ENCODE measurements at regions not wholly inside any gene's neighbourhood (a gene's known extent, or its start where the extent isn't known, plus 50 kb on each side); places are given as distances from the start of the nearest gene placed in this dataset.
"Not testable (repeated sequence)": the region's sequence is repeated elsewhere in the genome, so short reads cannot be mapped to it uniquely, and the experiment has no call there.

GRCh38 chr11:98365941-98366340 lies 654.8 kb upstream of the CNTN5 start:
- DNase-seq (ENCODE audit: low read depth): no peak

GRCh38 chr11:98390391-98390790 lies 630.4 kb upstream of the CNTN5 start:
- no peak for DNase-seq (ENCODE audit: low read depth)

DNA sequence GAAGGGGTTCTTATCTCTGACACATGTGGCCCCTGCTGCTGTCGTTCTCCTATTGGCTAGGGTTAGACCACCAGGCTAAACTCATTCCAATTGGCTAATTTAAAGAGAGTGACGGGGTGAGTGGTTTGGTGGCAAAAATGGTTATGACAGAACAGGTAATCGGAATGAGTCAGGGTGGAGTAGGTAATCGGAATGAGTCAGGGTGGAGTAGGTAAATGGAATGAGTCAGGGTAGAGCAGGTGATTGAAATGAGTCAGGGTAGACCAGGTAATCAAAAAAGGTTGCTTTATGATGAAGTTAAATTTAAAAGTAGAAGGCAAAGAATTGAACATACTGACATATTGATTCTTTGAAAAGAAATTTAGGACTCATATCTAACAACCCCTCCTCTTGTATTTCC lies 626.2 kb upstream of the CNTN5 start:
- not testable (repeated sequence) for DNase-seq (ENCODE audit: low read depth)

- DNase-seq (ENCODE audit: low read depth): peak; percentile 27
Measured at GRCh38 chr11:98398508-98398907, 622.2 kb upstream of the CNTN5 start.

DNA sequence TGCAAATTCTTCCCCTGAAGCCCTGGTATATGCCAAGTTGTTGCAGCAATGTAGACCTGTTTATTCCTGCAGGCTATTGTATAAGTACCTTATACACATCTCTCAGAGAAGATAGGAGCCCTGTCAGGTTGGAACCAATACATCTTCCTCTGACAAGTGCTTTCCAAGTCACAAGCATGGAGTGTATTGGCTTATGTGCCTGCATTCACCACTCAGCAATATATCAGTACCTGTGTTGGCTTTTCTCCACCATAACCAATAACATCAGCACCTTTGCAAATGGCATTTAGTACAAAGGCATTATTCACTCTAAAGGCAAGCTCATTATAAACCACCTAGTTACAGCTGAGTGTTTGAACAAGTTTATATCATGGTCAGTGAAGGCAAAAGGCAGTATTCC lies 611.7 kb upstream of the CNTN5 start:
- DNase-seq (ENCODE audit: low read depth): no peak

DNA sequence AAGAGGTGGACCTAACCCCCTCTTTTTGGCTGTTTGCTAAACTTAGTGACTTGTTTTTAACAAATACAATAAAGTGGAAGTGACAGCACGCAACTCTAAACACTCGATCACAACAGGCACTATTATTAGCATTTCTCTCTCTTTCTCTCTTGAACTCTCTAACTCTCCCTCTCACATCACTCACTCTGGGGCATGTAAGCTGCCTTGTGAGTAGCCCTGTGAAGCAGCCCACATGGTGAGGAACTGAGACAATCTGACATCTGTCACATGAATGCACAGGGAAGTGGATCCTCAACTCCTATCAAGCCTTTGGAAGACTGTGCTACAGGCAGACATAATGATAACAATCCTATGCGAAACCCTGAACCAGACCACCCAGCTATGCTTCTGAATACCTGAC lies 609.0 kb upstream of the CNTN5 start:
- no peak for DNase-seq (ENCODE audit: low read depth)

- no peak for DNase-seq (ENCODE audit: low read depth)
Measured at GRCh38 chr11:98417256-98417755, 603.4 kb upstream of the CNTN5 start.

- no peak for DNase-seq (ENCODE audit: low read depth)
Measured at GRCh38 chr11:98423933-98424332, 596.8 kb upstream of the CNTN5 start.

DNA sequence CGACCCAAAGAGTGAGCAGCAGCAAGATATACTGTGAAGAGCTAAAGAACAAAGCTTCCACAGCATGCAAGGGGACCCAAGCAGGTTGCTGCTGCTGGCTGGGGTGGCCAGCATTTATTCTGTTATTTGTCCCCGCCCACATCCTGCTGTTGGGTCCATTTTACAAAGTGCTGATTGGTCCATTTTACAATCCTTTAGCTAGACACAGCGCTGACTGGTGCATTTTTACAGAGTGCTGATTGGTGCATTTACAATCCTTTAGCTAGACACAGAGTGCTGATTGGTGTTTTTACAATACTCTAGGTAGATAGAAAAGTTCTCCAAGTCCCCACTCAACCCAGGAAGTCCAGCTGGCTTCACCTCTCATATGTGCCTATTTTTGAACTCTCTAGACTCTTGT lies 596.0 kb upstream of the CNTN5 start:
- DNase-seq (ENCODE audit: low read depth): not testable (repeated sequence)

DNA sequence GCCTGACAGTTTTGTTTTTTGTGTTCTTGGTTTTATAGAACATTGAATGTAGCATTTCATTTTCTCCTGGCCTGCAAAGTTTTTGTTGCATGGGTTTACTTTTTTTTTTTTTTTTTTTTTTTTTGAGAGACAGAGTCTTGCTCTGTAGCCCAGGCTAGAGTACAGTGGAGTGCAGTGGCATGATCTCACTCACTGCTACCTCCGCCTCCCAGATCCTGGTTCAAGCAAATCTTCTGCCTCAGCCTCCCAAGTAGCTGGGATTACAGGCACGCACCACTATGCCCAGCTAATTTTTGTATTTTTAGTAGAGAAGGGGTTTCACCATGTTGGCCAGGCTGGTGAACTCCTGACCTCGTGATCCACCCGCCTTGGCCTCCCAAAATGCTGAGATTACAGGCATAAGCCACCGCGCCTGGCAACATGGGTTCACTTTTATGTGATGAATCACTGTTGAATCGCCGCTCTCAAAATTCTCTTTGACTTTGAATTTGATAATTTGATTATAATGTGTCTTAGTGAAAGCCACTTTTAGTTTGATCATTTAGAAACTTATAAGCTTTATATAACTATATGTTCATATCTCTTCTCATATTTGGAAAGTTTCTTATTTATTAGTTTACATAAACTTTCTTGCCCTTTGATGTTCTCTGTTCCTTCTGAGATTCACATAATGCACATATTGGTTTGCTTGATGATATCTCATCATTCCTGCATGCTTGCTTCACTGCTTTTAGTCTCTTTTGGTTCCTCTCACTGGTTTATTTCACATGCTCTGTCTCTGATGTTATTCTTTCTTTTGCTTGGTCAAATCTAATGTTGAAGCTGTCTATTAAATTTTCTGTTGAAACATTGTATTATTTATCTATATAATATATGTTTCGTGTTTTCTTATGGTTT lies 589.0 kb upstream of the CNTN5 start:
- no peak for DNase-seq (ENCODE audit: low read depth)

GRCh38 chr11:98434296-98434695 lies 586.5 kb upstream of the CNTN5 start:
- no peak for DNase-seq (ENCODE audit: low read depth)

GRCh38 chr11:98453378-98453777 lies 567.4 kb upstream of the CNTN5 start:
- no peak for DNase-seq (ENCODE audit: low read depth)

GRCh38 chr11:98455500-98456307 lies 565.0 kb upstream of the CNTN5 start:
- DNase-seq (ENCODE audit: low read depth): no peak

DNA sequence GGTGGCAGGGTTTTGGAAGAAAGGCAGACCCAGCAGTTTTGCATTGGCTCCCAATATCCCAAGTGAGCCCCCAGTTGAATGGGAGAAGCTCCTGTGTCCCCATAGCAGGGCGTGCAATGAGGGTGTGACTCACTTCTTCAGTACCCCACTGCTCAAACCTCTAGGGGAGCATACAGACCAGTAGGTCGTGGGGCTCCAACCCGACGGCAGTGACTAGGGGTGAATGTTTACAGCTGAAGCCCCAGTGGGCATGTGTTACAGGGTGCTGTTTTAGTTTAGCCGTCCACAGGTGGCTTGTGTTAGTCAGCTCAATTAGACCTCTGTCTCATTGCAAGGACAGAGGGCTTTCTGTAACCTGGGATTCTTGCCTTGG lies 564.5 kb upstream of the CNTN5 start:
- no peak for DNase-seq (ENCODE audit: low read depth)

DNA sequence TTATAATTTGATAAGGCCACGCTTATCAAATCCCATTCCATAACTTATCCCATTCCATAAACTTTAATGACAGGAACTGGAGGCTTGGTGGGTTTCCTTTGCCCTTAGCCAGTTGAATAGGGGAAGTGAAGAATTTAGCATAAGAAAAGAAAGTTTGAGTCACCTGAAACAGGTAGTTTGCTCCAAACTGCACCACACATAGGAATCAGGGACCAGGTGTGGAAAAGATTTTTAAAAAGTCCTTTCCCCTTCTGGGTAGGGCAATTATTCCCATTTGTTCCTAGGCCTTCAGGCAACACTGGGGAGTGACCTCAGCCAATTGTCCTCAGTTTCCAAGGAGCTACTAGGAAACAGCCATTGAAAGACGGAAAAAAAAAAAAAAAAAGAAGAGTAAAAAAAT lies 525.7 kb upstream of the CNTN5 start:
- no peak for DNase-seq (ENCODE audit: low read depth)

DNA sequence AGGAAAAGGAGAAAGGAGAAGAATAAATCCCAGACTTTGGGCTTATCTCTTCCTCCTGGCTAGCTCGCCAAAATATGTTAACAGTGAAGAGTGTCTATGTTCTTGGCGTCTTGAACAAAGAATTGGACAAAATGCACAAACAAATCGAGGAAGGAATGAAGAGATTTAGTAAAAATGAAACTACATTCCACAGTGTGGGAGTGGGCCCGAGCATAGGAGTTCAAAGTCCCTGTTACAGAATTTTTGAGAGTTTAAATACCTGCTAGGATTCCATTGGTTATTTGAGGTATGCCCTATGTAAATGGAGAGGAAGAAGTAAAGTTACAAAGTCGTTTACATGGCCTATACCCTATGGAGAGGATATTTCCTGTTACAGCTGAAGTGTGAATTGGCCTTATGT lies 525.1 kb upstream of the CNTN5 start:
- DNase-seq (ENCODE audit: low read depth): no peak

- DNase-seq (ENCODE audit: low read depth): no peak
Measured at GRCh38 chr11:98507208-98507607, 513.5 kb upstream of the CNTN5 start.

DNA sequence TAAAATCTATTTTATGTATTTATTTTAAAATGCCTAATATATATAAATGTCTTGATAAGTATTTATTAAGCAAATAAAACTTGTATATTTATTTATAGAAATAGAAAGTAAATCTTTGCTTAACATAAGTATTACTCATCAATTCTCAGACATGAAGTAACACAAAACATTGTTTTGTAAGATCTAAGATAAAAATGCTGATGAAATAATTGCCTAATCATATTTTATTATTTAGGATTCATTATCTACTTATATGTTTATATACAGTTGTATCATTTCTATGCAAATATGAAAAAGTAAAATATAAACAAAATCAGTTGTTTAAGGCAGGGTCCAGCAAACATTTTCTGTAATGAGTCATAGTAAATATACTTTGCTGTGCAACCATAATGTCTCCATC lies 507.8 kb upstream of the CNTN5 start:
- peak; percentile 7 for DNase-seq (ENCODE audit: low read depth)

DNA sequence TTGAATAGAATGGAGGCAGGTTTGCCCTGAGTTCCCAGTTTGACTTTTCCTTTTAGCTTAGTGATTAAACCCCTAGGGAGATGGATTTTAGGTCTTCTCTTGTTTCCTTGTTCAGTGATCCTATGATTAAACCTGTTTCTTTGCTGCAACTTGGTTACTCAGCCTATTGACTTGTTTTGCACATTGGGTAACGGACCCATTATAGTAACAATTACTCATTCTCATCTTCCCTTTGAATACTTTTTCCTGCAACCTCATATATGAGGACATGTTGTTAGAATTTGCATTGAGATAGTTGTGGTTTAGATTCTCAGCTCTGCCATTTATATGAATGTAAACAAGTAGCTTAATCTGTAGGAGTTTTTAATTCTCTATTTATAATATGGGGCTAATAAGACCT lies 489.2 kb upstream of the CNTN5 start:
- DNase-seq (ENCODE audit: low read depth): peak; percentile 15

DNA sequence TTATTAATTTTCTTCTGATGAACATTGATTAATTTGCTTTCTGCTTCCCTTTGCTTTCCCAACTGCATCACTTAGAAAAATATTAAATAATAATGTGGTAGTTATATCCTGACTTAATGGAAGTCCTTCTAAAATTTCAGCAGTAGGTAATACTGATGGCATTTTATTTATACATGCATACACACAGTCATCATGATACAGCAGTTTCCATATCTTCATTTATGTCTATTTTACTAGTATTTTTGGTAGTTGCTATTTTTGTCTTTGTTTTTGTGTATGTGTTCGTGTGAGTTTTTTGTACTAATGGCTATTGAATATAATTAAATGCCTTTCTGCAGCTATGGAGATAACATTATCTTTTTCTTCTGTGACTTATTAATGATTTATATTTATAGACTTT lies 484.7 kb upstream of the CNTN5 start:
- no peak for DNase-seq (ENCODE audit: low read depth)

- not testable (repeated sequence) for DNase-seq (ENCODE audit: low read depth)
Measured at GRCh38 chr11:98538358-98538757, 482.4 kb upstream of the CNTN5 start.

DNA sequence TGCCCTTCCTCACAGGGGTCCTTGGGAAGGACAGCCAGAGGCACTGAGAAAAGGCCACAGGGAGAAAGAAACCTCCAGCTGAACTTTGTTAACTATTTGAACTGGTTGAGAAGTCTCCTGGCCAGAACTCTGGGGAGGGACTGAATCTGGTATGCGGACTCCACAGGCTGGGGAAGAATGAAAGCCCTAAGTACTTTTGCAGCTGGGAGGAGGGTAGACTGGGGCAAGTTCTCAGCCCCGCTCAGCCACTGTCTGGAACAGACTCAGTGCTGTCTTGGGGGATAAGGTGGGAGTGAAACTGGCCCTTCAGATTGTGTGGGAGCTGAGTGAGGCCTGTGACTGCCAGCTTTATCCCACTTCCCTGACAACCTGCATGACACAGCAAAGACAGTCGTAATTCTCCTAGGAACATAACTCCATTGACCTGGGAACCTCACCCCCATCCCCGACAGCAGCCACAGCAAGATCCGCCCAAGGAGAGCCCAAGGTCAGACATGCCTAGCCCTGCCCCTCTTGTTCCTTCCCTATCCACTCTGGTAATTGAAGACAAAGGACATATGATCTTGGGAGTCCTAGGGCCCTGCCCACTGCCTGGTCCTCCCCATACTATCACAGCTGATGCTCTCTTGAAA lies 475.1 kb upstream of the CNTN5 start:
- DNase-seq (ENCODE audit: low read depth): no peak

- DNase-seq (ENCODE audit: low read depth): no peak
Measured at GRCh38 chr11:98549571-98549970, 471.2 kb upstream of the CNTN5 start.
